ENCODE measurements at regions not wholly inside any gene's neighbourhood (a gene's known extent, or its start where the extent isn't known, plus 50 kb on each side); places are given as distances from the start of the nearest gene placed in this dataset.

- DNase-seq: no peak
- intact Hi-C loops (cut with micrococcal nuclease): no loop called here
- Histone ChIP-seq H3K79me2 (ENCODE audit: control insufficient read depth, insufficient read depth, low read length) (no peaks in the 10 kb centered on the region), H3K36me3 (replicated peaks in 1 of 2; ENCODE audit: control extremely low read depth in 1 of 2, control insufficient read depth in 1 of 2, extremely low read depth in 1 of 2, insufficient read depth in 2 of 2, low read length in 1 of 2) (no peaks in the 10 kb centered on the region), H3K27me3 (replicated peaks in 1 of 4; ENCODE audit: control extremely low read depth in 1 of 4, control insufficient read depth in 3 of 4, insufficient read depth in 4 of 4, low read length in 3 of 4) (no peaks in the 10 kb centered on the region), H2AFZ (ENCODE audit: insufficient read depth, low read depth, low read length, poor library complexity, severe bottlenecking) (no peak overlapping the region), H3K4me1 (ENCODE audit: control insufficient read depth in 2 of 2, insufficient read depth in 2 of 2, low read length in 2 of 2) (no peaks in the 10 kb centered on the region), H3K4me3 (ENCODE audit: control extremely low read depth in 1 of 5, extremely low read depth in 1 of 5, insufficient read depth in 1 of 5, low read depth in 2 of 5, low read length in 4 of 5) (no peak overlapping the region), H3K9me3 (ENCODE audit: control extremely low read depth in 1 of 3, control insufficient read depth in 2 of 3, insufficient read depth in 1 of 3, low read length in 2 of 3) (no peaks in the 10 kb centered on the region), H3K9ac (ENCODE audit: low read length) (no peak overlapping the region), H3K4me2 (replicated peaks; ENCODE audit: low read depth, low read length, poor library complexity, severe bottlenecking) (no peak overlapping the region), H4K20me1 (ENCODE audit: control insufficient read depth, insufficient read depth, low read length, poor library complexity, severe bottlenecking) (no peaks in the 10 kb centered on the region), H3K27ac (ENCODE audit: low read length in 2 of 2) (no peak overlapping the region)
- ATAC-seq (ENCODE audit: low read depth): no peak
- no peak for TF ChIP-seq EZH2 (IDR thresholded peaks at IDR 0.05; ENCODE audit: borderline replicate concordance, insufficient read depth, low read depth, low read length, poor library complexity, severe bottlenecking)
- no peak for TF ChIP-seq CTCF (IDR thresholded peaks at IDR 0.05)
- WGBS (ENCODE audit: insufficient coverage): no CpG with 5 or more reads among the region's 1 CpG
- no peaks in the 10 kb centered on the region for H3K9me3 Mint-ChIP-seq (ENCODE audit: insufficient read depth)
- POLR2A ChIA-PET: no interaction called here
- H3K4me3 Mint-ChIP-seq: no peak overlapping the region
- H3K27me3 Mint-ChIP-seq: no peaks in the 10 kb centered on the region
- CTCF ChIA-PET: no interaction called here
- no peaks in the 10 kb centered on the region for H3K4me1 Mint-ChIP-seq
- H3K27ac Mint-ChIP-seq: no peak overlapping the region
These were observed 99.7 kb upstream of the DDIT4L start for GRCh38 chr4:100289946-100290345.

GRCh38 chr4:100289530-100289888 lies 99.2 kb upstream of the DDIT4L start:
- H3K4me3 Mint-ChIP-seq: no peak overlapping the region
- H3K9ac ChIP-seq (ENCODE audit: low read length): no peak overlapping the region
- CTCF ChIA-PET: no interaction called here
- intact Hi-C loops (cut with micrococcal nuclease): no loop called here
- POLR2A ChIA-PET: no interaction called here
- no peaks in the 10 kb centered on the region for H3K27me3 Mint-ChIP-seq
- no peaks in the 10 kb centered on the region for H3K79me2 ChIP-seq (ENCODE audit: control insufficient read depth, insufficient read depth, low read length)
- 50% methylated on average over 1 of the region's 1 CpG for WGBS (ENCODE audit: insufficient coverage)
- H3K4me2 ChIP-seq (replicated peaks; ENCODE audit: low read depth, low read length, poor library complexity, severe bottlenecking): no peak overlapping the region
- no peaks in the 10 kb centered on the region for H4K20me1 ChIP-seq (ENCODE audit: control insufficient read depth, insufficient read depth, low read length, poor library complexity, severe bottlenecking)
- no peaks in the 10 kb centered on the region for H3K4me1 Mint-ChIP-seq
- no peak overlapping the region for H3K4me3 ChIP-seq (ENCODE audit: control extremely low read depth in 1 of 5, extremely low read depth in 1 of 5, insufficient read depth in 1 of 5, low read depth in 2 of 5, low read length in 4 of 5)
- no peaks in the 10 kb centered on the region for H3K9me3 Mint-ChIP-seq (ENCODE audit: insufficient read depth)
- H3K27me3 ChIP-seq (replicated peaks in 1 of 4; ENCODE audit: control extremely low read depth in 1 of 4, control insufficient read depth in 3 of 4, insufficient read depth in 4 of 4, low read length in 3 of 4): no peaks in the 10 kb centered on the region
- H2AFZ ChIP-seq (ENCODE audit: insufficient read depth, low read depth, low read length, poor library complexity, severe bottlenecking): no peak overlapping the region
- H3K4me1 ChIP-seq (ENCODE audit: control insufficient read depth in 2 of 2, insufficient read depth in 2 of 2, low read length in 2 of 2): no peaks in the 10 kb centered on the region
- no peaks in the 10 kb centered on the region for H3K9me3 ChIP-seq (ENCODE audit: control extremely low read depth in 1 of 3, control insufficient read depth in 2 of 3, insufficient read depth in 1 of 3, low read length in 2 of 3)
- H3K36me3 ChIP-seq (replicated peaks in 1 of 2; ENCODE audit: control extremely low read depth in 1 of 2, control insufficient read depth in 1 of 2, extremely low read depth in 1 of 2, insufficient read depth in 2 of 2, low read length in 1 of 2): no peaks in the 10 kb centered on the region
- no peak for TF ChIP-seq EZH2 (IDR thresholded peaks at IDR 0.05; ENCODE audit: borderline replicate concordance, insufficient read depth, low read depth, low read length, poor library complexity, severe bottlenecking)
- TF ChIP-seq CTCF (IDR thresholded peaks at IDR 0.05): no peak
- no peak overlapping the region for H3K27ac ChIP-seq (ENCODE audit: low read length in 2 of 2)
- no peak for ATAC-seq (ENCODE audit: low read depth)
- no peak for DNase-seq
- H3K27ac Mint-ChIP-seq: no peak overlapping the region
